HCT116 (cell line): ENCODE measurements at regions not wholly inside any gene's neighbourhood (a gene's known extent, or its start where the extent isn't known, plus 50 kb on each side); places are given as distances from the start of the nearest gene placed in this dataset.
"Not testable (repeated sequence)": the region's sequence is repeated elsewhere in the genome, so short reads cannot be mapped to it uniquely, and the experiment has no call there.

Source experiments
- ATAC-seq: fragments of 200-7000 bp; cut with Tn5 transposase; 2 replicates; pipeline ENCODE4 v1.9.1; 2020; ENCODE audit warnings: mild to moderate bottlenecking, moderate library complexity
- BruUV-seq: library from RNA; stranded (reverse); fragments of 400-500 nt; replicated peaks from 2 replicates; lab custom pipeline; 2021; lab: Mats Ljungman, UMichigan
- CTCF ChIA-PET: fragments of 300-600 bp; sonication (Branson Sonifier 250); formaldehyde crosslinking; loops from one replicate; lab custom pipeline; 2021; ENCODE audit warnings: antibody characterized with exemption; lab: Charles Lee
- POLR2A ChIA-PET: fragments of 300-600, 350-600 bp; sonication (Branson Sonifier 250); formaldehyde crosslinking; loops from one replicate; lab custom pipeline; 2021; ENCODE audit warnings: antibody characterized with exemption; lab: Charles Lee
- RAD21 ChIA-PET, 2 experiments: fragments of 300-600 bp; sonication (Branson Sonifier 250); formaldehyde crosslinking; loops; one replicate each; lab custom pipeline; 2023; ENCODE audit warnings: low total read pairs in 2 of 2; ENCODE audit not compliant: uncharacterized antibody in 2 of 2, unreplicated experiment in 2 of 2, low non-redundant PET in 1 of 2; lab: Charles Lee
- DNase-seq: peaks from one replicate; pipeline ENCODE4 v3.0.0-alpha.2; 2010; ENCODE audit warnings: low read depth, low spot score
- H2AFZ ChIP-seq: fragments of 200-600 bp; shearing (Covaris generic), sonication (generic); 2 replicates; pipeline ENCODE4 v1.6.1; 2017; ENCODE audit warnings: low read depth, mixed run types, mixed read lengths, antibody characterized with exemption, low read length; ENCODE audit not compliant: poor library complexity, severe bottlenecking
- H3K27ac ChIP-seq: 2 replicates; pipeline ENCODE4 v1.5.1; 2012; ENCODE audit warnings: low read depth, low read length
- H3K27me3 ChIP-seq: fragments of 200-600 bp; sonication (generic); 2 replicates; pipeline ENCODE4 v1.6.1; 2016; ENCODE audit warnings: mixed run types, low read length, mixed read lengths; ENCODE audit not compliant: insufficient read depth
- H3K36me3 ChIP-seq, 2 experiments: fragments of 200-500 bp in 1 of 2; fragments of 200-600 bp in 1 of 2; sonication (Bioruptor generic) in 1 of 2; sonication (generic) in 1 of 2; 2 replicates each; pipeline versions ENCODE4 v1.5.1 to v1.6.1; 2014 to 2016; ENCODE audit warnings: low read length in 2 of 2, inconsistent platforms in 1 of 2, mixed read lengths in 1 of 2, mixed run types in 1 of 2; ENCODE audit not compliant: insufficient read depth in 2 of 2, control insufficient read depth in 1 of 2
- H3K4me1 ChIP-seq, 2 experiments: fragments of 200-600 bp in 1 of 2; sonication (generic) in 1 of 2; 2 replicates each; pipeline versions ENCODE4 v1.5.1 to v1.6.1; 2012 to 2017; ENCODE audit warnings: low read length in 2 of 2, inconsistent platforms in 1 of 2, mild to moderate bottlenecking in 1 of 2, mixed read lengths in 1 of 2, mixed run types in 1 of 2, moderate library complexity in 1 of 2; ENCODE audit not compliant: insufficient read depth in 2 of 2, control insufficient read depth in 1 of 2
- H3K4me2 ChIP-seq: fragments of 200-600 bp; sonication (generic); 2 replicates; pipeline ENCODE4 v1.6.1; 2017; ENCODE audit warnings: mixed run types, low read length, mixed read lengths
- H3K4me3 ChIP-seq, 2 experiments: fragments of 200-600 bp in 1 of 2; sonication (generic) in 1 of 2; replicated peaks in 1 of 2; 2 replicates each; pipeline ENCODE4 v1.5.1; 2011 to 2016; ENCODE audit warnings: low read length in 2 of 2, control low read depth in 1 of 2, low read depth in 1 of 2, mild to moderate bottlenecking in 1 of 2, mixed read lengths in 1 of 2, mixed run types in 1 of 2
- H3K79me2 ChIP-seq: fragments of 200-600 bp; sonication (generic); 2 replicates; pipeline ENCODE4 v1.6.1; 2017; ENCODE audit warnings: mild to moderate bottlenecking, mixed run types, low read length, moderate library complexity, mixed read lengths; ENCODE audit not compliant: insufficient read depth
- H3K9ac ChIP-seq: fragments of 200-600 bp; sonication (generic); 2 replicates; pipeline ENCODE4 v1.6.1; 2016; ENCODE audit warnings: low read length, mixed read lengths
- H3K9me2 ChIP-seq: fragments of 200-600 bp; sonication (generic), shearing (Covaris generic); 2 replicates; pipeline ENCODE4 v1.6.1; 2017; ENCODE audit warnings: mixed run types, mild to moderate bottlenecking, moderate library complexity; ENCODE audit not compliant: insufficient read depth
- H3K9me3 ChIP-seq, 2 experiments: fragments of 200-500 bp in 1 of 2; fragments of 200-600 bp in 1 of 2; sonication (Bioruptor generic) in 1 of 2; sonication (generic) in 1 of 2; 2 replicates each; pipeline ENCODE4 v1.6.1; 2014 to 2017; ENCODE audit warnings: low read length in 2 of 2, mixed read lengths in 2 of 2, inconsistent platforms in 1 of 2, low read depth in 1 of 2, mild to moderate bottlenecking in 1 of 2, mixed run types in 1 of 2, moderate library complexity in 1 of 2; ENCODE audit not compliant: control insufficient read depth in 1 of 2, insufficient read depth in 1 of 2
- H4K20me1 ChIP-seq: fragments of 200-600 bp; sonication (generic), shearing (Covaris generic); 2 replicates; pipeline ENCODE4 v1.6.1; 2017; ENCODE audit warnings: mixed run types, mild to moderate bottlenecking, moderate library complexity; ENCODE audit not compliant: insufficient read depth
- ATF3 ChIP-seq: IDR thresholded peaks from 2 replicates; pipeline ENCODE4 v1.6.1; 2012
- CEBPB ChIP-seq: IDR thresholded peaks from 2 replicates; pipeline ENCODE4 v1.6.1; 2012; ENCODE audit warnings: low read depth
- ELF1 ChIP-seq: IDR thresholded peaks from 2 replicates; pipeline ENCODE4 v1.6.1; 2012; ENCODE audit warnings: low read depth, borderline replicate concordance
- POLR2A ChIP-seq: IDR thresholded peaks from 2 replicates; pipeline ENCODE4 v1.7.0; 2011; ENCODE audit warnings: borderline replicate concordance; ENCODE audit not compliant: insufficient read depth, insufficient read length; ENCODE audit errors: extremely low read depth
- SIN3A ChIP-seq: IDR thresholded peaks from 2 replicates; pipeline ENCODE4 v1.6.1; 2012; ENCODE audit warnings: low read depth
- TCF7L2 ChIP-seq: IDR thresholded peaks from 2 replicates; pipeline ENCODE4 v1.7.0; 2011; ENCODE audit warnings: borderline replicate concordance, inconsistent platforms; ENCODE audit not compliant: insufficient read depth, insufficient read length; ENCODE audit errors: extremely low read depth
- ZBTB33 ChIP-seq: IDR thresholded peaks from 2 replicates; pipeline ENCODE4 v1.6.1; 2011; ENCODE audit warnings: mild to moderate bottlenecking, low read length, moderate library complexity; ENCODE audit not compliant: insufficient replicate concordance; ENCODE audit errors: extremely low read depth
- intact Hi-C: fragments of 100-400 bp; cut with micrococcal nuclease; formaldehyde crosslinking; loops from 2 replicates; pipeline ENCODE4 v1.10.0; 2022

GRCh38 chr9:102497709-102498108, 497.4 kb upstream of the CYLC2 start (continued):
- no peak for TF ChIP-seq ZBTB33
- TF ChIP-seq TCF7L2: no peak
- TF ChIP-seq ELF1: no peak
- TF ChIP-seq SIN3A: no peak
- no peak for TF ChIP-seq ATF3
- no peak for TF ChIP-seq CEBPB
- TF ChIP-seq POLR2A: no peak

GRCh38 chr9:102486976-102487375, 508.2 kb upstream of the CYLC2 start:
- H3K27me3 ChIP-seq, POLR2A ChIA-PET, RAD21 ChIA-PET: not testable (repeated sequence)

More at GRCh38 chr9:102486976-102487375, 508.2 kb upstream of the CYLC2 start:
- H3K4me2 ChIP-seq, H3K9ac ChIP-seq, DNase-seq, H4K20me1 ChIP-seq, intact Hi-C loops, H3K9me2 ChIP-seq, H3K79me2 ChIP-seq, ATAC-seq, CTCF ChIA-PET, H3K36me3 ChIP-seq, BruUV-seq, H3K27ac ChIP-seq, H3K4me1 ChIP-seq, H3K4me3 ChIP-seq, H2AFZ ChIP-seq: not testable (repeated sequence)
- H3K9me3 ChIP-seq: peaks cover 0 to 12% of the 10 kb centered on the region in 2 experiments; a peak in 2 of 4 replicates
